Brain microvascular endothelial cell (primary cell): ENCODE measurements at regions not wholly inside any gene's neighbourhood (a gene's known extent, or its start where the extent isn't known, plus 50 kb on each side); places are given as distances from the start of the nearest gene placed in this dataset.
"Not testable (repeated sequence)": the region's sequence is repeated elsewhere in the genome, so short reads cannot be mapped to it uniquely, and the experiment has no call there.

ENCODE experiments used
- DNase-seq: peaks from one replicate; pipeline ENCODE4 v3.0.0-alpha.2; 2020
- H3K27ac ChIP-seq: fragments of 250-450 bp; sonication (Bioruptor Pico); 2 replicates; pipeline ENCODE4 v1.5.1; 2020; ENCODE audit warnings: mild to moderate bottlenecking, moderate library complexity
- H3K27me3 ChIP-seq: fragments of 250-450 bp; sonication (Bioruptor Pico); replicated peaks from 2 replicates; pipeline ENCODE4 v1.5.1; 2020; ENCODE audit warnings: mild to moderate bottlenecking
- H3K36me3 ChIP-seq: fragments of 250-450 bp; sonication (Bioruptor Pico); replicated peaks from 2 replicates; pipeline ENCODE4 v1.5.1; 2020; ENCODE audit warnings: mild to moderate bottlenecking
- H3K4me3 ChIP-seq: 2 replicates; pipeline ENCODE4 v1.5.1; 2011; ENCODE audit warnings: low read depth, mild to moderate bottlenecking, control low read depth, low read length, moderate library complexity
- in situ Hi-C: cut with HindIII; loops from 2 replicates; pipeline ENCODE4 v1.10.0; 2017; ENCODE audit warnings: low sequenced_read_pairs, low pct_ligation_motif_present
- TF ChIP-seq, protein P1 (sequence below): IDR thresholded peaks from 2 replicates; pipeline ENCODE4 v1.5.1; 2011; ENCODE audit warnings: low read depth, mild to moderate bottlenecking, moderate library complexity, low read length, control low read depth, inconsistent platforms; ENCODE audit errors: missing control alignments

DNA sequence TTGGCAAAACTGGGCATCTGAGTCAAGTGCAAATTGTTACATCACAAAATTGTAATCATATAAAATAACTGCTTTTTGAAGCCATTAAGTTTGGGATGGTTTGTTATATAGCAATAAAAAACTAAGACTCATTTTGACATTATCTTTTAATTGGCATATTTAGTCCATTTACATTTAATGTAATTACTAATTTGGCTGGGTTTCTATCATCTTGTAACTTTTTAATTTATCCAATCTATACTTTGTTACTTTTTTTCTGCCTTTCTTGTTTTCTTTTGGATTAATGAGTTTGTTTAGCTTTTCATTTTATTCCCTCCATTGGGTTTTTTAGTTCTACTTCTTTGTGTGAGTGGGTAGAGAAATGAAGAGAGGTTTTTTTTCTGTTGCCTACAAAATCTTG lies 76.3 kb downstream of the DRAM2 start:
- TF ChIP-seq, protein P1, sequence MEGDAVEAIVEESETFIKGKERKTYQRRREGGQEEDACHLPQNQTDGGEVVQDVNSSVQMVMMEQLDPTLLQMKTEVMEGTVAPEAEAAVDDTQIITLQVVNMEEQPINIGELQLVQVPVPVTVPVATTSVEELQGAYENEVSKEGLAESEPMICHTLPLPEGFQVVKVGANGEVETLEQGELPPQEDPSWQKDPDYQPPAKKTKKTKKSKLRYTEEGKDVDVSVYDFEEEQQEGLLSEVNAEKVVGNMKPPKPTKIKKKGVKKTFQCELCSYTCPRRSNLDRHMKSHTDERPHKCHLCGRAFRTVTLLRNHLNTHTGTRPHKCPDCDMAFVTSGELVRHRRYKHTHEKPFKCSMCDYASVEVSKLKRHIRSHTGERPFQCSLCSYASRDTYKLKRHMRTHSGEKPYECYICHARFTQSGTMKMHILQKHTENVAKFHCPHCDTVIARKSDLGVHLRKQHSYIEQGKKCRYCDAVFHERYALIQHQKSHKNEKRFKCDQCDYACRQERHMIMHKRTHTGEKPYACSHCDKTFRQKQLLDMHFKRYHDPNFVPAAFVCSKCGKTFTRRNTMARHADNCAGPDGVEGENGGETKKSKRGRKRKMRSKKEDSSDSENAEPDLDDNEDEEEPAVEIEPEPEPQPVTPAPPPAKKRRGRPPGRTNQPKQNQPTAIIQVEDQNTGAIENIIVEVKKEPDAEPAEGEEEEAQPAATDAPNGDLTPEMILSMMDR, result no peak
- Histone ChIP-seq H3K4me3 (no peak overlapping the region), H3K27ac (no peak overlapping the region), H3K27me3 (no peaks in the 10 kb centered on the region), H3K36me3 (no peaks in the 10 kb centered on the region)
- in situ Hi-C loops, result no loop called here
- no peak for DNase-seq

DNA sequence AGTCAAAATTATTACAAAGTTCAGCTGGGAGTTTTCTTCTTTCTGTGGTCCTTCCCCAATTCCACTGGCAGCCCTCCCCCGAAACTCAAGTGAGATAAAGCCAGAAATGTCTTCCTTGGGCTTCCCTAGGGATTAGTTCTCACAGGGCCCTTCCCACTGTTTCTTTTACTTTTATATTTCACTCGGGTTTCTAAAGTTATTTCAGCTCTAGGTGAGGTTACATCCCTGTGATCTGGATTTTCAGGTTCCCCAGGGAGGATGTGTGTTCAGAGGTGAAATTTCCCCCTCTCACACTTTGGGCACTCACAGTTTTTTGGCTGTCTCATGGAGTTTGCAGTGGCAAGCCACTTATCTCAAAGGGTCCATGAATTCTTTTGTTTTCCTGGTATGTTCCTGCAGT lies 77.3 kb downstream of the DRAM2 start:
- H3K4me3 ChIP-seq, result no peak overlapping the region
- H3K27ac ChIP-seq, result no peak overlapping the region
- no peak for DNase-seq
- in situ Hi-C loops, result no loop called here
- no peaks in the 10 kb centered on the region for H3K36me3 ChIP-seq
- TF ChIP-seq, protein P1, result no peak
- H3K27me3 ChIP-seq, result no peaks in the 10 kb centered on the region

DNA sequence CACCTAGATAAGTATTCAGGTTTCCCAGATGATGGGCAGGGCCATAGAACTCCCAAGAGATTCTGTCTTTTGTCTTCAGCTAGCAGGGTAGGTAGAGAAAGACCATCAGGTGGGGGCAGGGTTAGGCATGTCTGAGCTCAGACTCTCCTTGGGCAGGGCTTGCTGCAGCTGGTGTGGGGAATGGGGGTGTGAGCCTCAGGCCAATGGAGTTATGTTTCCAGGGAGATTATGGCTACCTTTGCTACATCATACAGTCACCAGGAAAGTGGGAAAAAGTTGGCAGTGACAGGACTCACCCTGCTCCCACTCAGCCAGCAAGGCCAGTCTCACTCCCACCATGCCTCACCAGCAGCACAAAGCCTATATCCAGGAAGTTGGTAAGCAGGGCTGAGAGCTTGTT lies 77.8 kb downstream of the DRAM2 start:
- TF ChIP-seq, protein P1, result no peak
- in situ Hi-C loops, result no loop called here
- no peaks in the 10 kb centered on the region for H3K27me3 ChIP-seq
- no peak overlapping the region for H3K4me3 ChIP-seq
- H3K36me3 ChIP-seq, result no peaks in the 10 kb centered on the region
- DNase-seq, result no peak
- no peak overlapping the region for H3K27ac ChIP-seq

DNA sequence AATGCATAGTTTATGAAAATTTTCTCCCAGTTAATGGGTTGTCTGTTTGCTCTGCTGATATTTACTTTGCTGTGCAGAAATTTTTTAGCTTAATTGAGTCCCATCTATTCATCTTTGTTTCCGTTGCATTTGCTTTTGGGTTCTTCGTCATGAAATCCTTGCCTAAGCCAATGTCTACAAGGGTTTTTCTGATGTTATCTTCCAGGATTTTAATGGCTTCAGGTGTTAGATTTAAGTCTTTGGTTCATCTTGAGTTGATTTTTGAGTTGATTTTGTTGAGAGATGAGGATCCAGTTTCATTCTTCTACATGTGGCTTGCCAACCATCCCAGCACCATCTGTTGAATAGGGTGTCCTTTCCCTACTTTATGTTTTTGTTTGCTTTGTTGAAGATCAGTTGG lies 85.2 kb downstream of the DRAM2 start:
- in situ Hi-C loops, result no loop called here
- H3K36me3 ChIP-seq, result no peaks in the 10 kb centered on the region
- no peak for DNase-seq
- no peaks in the 10 kb centered on the region for H3K27me3 ChIP-seq
- TF ChIP-seq, protein P1, result no peak
- H3K27ac ChIP-seq, result no peak overlapping the region
- H3K4me3 ChIP-seq, result no peak overlapping the region

DNA sequence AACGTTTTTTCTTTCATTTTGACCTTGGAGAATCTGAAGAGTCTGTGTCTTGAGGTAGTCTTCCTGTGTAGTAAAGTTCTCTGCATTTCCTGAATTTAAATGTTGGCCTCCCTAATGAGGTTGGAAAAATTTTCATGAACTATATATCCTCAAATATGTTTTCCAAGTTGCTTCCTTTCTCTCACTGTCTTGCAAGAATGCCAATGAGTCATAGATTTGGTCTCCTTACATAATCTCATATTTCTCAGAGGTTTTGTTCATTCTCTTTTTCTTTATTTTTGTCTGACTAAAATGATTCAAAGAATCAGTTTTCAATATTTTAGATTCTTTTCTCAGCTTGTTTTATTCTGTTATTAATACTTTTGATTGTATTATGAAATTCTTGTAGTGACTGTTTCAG lies 87.6 kb downstream of the DRAM2 start:
- TF ChIP-seq, protein P1, result no peak
- H3K27me3 ChIP-seq, result no peaks in the 10 kb centered on the region
- no peak overlapping the region for H3K27ac ChIP-seq
- no peak overlapping the region for H3K4me3 ChIP-seq
- DNase-seq, result no peak
- in situ Hi-C loops, result no loop called here
- no peaks in the 10 kb centered on the region for H3K36me3 ChIP-seq

DNA sequence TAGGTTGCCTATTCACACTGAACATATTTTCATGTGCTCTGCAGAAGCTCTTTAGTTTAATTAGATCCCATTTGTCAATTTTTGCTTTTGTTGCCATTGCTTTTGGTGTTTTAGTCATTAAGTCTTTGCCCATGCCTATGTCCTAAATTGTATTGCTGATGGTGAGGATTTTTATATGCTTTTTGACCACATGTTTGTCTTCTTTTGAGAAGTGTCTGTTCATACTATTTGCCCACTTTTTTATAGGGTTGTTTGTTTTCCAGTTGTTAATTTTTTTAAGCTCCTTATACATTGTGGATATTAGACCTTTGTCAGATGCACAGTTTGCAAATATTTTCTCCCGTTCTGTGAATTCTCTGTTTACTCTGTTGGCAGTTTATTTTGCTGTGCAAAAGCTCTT lies 84.5 kb upstream of the LRIF1 start:
- H3K36me3 ChIP-seq, H3K27ac ChIP-seq, DNase-seq, in situ Hi-C loops, H3K4me3 ChIP-seq, H3K27me3 ChIP-seq: not testable (repeated sequence)
